Stimulated activated CD4-positive, alpha-beta T cell treated with anti-CD3 and anti-CD28 coated beads, Interleukin-4, amount 100 ng/mL, for 24 hours (primary cell): ENCODE measurements at regions not wholly inside any gene's neighbourhood (a gene's known extent, or its start where the extent isn't known, plus 50 kb on each side); places are given as distances from the start of the nearest gene placed in this dataset.

Experiments
- DNase-seq: peaks from one replicate; pipeline ENCODE4 v3.0.0-alpha.2; 2020

DNA sequence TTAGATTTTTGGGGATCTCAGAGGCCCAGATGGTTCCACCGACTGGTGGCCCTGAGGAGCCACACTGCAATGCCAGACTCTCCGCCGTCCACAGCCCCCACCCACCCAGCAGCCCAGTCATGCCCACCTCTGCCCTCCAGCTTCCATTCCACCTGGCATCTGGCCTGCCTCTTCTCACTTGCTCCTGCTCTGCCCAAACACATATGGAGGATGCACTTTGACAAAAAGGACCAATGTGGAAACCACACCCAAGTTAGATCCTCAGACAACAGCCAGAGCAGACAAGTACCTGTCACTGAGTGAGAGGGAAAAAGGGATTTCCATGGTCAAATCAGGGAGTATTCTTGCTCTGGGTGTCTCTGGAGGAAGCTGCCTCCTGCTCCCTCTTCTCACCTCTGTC lies 120.6 kb upstream of the NXT1 start:
- no peak for DNase-seq

DNA sequence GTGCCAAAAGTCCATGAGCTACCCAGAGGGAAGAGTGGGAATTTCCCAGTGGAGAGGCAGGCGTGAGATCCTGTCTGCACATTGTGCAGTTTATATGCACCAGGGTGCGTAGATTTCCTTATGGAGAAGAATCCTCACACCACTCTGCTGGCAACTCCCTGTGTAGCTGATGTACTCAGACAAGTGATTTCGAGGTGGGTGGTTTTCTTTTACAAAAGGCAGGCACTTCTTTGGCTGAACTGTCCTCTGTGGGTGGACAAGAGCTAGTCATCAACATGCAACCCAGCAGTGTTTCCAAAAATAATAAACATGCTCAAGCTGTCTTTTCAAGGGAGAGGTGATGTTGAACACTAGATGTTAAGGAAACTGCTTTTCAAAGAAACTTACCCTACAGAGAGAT lies 121.7 kb upstream of the NXT1 start:
- no peak for DNase-seq

DNA sequence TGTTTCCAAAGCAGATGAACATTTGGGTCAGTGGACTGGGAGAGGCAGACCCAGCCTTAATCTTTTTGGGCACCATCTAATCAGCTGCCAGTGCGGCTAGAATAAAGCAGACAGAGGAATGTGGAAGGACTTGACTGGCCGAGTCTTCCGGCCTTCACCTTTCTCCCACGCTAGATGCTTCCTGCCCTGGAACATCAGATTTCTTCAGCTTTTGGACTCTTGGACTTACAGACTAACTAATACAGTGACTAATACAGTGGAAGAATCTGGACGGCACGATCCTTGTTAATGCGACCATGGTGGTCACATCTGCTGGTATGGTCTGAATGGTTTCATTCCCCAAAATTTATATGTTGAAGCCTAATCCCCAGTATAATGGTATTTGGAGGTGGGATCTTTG lies 122.6 kb upstream of the NXT1 start:
- DNase-seq = no peak

DNA sequence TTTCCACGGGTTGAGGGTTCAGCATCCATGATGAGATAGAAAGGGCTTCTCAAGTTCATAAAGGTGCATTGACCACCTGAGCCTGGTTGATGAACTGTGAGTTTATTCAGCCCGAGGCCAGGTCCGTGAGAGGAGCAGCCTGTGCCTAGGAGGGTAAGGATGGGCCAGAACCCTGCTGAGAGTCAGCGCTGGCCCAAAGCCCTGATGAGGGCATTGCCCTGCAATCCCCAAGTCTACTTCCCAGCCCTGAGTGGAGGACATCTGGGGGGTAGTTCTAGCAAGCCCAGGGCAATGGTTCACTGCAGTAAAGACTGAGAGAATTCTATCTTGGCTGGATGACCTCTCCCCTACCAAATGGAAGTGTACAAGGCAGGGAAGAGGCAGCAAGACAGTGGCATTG lies 123.3 kb upstream of the NXT1 start:
- no peak for DNase-seq

DNA sequence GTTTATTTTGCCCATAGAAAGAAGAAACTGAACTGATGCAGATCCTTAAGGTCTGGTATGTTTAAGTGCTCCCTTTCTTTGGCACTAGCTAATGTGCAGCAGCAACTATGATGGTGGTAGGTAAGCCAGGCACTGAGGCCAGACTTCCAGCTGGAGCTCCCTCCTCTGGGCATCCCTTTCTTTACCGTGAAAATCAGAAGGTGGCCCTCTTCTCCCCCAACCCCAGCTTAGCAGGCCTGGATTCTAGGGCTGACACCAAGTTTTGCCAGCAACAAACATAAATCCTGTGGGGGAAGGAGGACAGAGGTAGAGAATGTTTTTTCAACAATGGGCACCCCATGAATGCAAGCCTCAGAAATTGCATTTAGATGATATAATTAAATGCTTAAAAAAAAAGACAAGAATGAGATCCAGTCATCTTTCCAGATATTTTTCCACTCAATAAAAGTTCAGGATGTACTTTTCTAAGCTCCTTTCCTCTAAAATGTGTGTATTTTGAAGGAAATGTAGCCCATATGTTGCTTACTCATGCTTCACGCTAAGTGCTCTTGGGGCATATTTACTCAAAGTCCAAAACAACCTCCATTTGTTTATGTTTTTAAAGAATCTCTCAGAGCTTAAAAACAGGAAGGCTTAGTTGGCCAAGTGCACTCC lies 123.9 kb upstream of the NXT1 start:
- DNase-seq = no peak

DNA sequence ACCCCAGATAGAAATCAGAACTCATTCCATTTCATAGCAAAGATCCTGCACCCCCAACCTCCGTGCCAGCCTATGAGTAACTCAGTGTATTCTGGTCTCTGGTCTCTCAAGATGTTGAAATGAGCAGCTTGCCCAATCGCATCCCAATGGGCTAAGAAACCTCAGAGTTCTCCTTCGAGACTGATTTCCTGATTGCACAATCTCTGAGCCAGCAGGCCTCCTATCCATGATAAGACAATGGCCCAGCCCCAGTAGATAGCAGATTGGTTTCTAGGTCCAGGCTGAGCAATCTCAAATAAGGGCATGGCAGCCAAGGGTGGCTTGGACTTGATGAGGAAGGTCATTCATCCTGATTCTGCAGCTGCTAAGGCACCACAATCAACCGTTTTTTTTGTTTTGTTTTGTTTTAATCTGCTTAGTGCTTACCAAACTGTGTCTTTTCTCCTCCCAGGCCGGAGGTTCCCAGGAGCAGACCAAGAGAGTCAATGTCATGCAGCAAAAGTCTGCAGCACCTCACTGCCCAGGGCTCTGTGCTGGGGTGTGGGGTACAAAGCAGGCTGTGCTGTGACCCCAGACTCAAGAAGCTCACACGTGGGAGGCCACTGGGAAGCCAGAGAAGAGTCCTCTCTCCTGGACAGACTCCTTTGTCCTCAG lies 125.1 kb upstream of the NXT1 start:
- DNase-seq = no peak

DNA sequence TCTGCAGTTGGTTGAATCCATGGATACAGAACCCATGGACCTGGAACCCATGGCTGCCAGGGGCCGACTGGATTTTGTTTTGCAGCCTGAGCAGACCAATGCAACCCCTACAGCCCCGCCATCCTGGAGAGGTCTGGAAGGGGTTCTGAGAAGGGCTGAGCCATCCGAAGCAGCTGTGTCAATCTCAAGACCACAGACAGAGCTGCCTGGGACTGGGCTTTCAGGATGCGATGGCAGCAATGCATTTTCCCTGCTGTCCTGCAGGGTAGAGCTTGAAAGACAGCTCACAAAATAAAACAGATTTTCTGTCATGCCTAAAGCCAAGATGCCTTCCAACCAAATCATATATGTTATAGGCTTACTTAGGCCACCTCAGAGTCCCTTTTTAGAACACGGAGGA lies 125.8 kb upstream of the NXT1 start:
- no peak for DNase-seq

DNA sequence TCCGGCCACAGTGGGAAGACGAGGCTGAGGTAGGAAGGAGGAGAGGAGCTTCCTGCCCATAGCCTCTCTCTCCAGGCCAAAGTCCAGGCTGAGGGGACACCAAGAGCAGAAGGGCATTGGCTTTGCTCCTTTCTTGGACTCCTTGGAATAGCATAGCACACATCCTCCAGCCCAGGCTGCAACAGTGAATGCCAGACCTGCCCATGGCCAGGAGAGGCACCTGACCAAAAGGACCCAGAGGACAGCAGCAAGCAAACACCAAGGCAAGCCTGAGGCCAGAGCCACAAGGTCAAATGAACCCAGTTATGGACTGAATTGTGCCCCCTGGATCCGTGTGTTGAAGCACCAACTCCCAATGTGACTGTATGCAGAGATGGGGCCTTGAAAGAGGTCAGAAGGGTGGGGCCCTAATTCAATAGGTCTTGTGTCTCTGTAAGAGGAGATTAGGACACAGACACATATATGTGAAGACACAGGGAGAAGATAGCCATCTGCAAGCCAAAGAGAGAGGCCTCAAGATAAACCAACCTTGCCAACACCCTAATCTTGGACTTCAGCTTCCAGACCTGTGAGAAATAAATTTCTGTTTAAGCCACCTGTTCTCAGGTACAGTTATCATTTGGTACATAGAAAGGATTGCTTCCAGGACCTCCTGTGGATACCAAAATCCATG lies 126.5 kb upstream of the NXT1 start:
- DNase-seq = no peak

DNA sequence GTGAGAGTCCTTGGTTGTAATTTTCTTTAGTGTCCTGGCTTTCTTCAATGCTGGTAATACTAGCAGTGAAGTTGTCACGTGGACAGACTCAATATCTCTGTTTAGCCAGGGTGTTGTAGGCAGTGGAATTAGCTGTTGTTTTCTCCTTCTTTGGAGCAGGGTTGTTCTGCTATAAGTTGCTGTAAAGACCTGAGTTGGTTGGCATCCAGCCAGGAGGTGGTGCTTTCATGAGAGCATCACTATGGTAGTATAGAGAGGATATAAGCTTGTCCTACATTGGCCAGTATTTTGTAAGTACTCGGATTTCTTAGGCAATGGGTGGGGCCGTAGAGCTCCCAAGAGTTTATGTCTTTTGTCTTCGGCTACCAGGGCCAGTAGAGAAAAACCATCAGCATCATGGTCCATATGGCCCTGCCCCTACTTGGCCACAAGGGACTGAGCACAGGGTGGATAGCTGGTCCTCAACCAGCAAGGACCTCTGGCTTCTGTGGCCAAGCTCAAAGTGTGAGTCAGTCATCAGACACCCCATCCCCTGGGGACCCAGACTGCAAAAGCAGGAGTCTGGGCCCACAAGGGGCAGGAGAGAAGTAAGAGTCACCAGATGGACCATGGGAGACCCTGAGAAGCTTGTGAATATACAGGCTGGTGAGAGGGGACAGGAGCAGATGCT lies 127.9 kb upstream of the NXT1 start:
- DNase-seq = no peak

DNA sequence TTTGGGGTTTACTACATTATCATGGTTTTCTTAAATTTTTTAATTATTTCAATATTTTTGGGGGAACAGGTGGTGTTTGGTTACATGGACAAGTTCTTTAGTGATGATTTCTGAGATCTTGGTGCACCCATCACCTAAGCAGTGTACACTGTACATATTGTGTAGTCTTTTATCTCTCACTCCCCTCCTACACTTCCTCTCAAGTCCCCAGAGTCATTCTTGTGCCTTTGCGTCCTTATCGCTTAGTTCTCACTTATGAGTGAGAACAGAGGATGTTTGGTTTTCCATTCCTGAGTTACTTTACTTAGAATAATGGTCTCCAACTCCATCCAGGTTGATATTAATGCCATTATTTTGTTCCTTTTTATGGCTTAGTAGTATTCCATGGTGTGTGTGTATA lies 130.9 kb upstream of the CD93 start:
- DNase-seq = no peak

DNA sequence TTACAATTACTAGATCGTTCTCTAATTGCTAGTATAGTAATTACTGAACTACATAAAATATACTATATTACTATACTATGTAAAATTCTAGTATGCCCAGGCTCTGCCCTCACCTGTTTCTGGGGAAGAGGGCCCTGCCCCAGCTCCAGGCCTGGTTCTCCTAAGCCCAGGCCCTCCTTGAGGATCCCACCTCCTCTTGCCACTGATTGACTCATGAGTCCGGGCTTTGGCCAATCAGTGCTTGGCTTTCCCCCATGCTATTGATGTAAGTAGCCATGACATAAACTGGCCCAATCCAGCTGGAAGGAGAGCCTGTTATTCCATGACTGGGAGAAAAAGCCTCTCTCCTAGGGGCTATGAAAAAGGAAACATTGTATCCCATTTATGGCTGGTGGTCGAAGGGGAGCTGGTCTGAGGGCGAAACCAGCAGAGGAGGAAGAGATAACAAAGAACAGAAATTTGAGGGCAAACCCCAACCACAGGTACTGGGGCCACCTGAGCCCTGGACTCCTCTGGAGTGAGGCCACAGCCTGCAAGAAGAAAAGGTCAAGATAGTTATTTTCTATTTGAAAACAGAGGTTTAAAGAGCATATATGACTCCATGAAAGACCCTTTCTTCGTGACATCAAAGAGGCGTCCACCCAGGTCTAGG lies 129.3 kb upstream of the CD93 start:
- no peak for DNase-seq

DNA sequence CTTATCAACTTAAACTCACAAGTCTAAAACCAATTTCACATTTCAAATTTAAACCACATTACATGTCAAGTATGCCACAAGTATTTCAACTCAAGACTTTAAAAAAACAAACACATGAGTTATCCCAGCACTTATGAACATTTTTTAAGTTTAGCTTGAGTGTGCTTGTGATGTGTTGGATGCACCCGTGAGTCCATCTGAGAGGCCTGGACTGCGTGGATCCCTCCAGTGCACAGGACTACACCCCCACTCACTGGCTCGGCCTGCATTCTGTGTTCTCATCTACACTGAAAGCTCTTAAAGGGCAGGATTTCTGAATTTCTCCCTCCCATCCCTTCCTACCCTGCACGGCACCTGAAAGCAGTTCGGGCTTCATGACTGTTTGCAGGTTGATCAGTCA lies 128.8 kb upstream of the CD93 start:
- no peak for DNase-seq

DNA sequence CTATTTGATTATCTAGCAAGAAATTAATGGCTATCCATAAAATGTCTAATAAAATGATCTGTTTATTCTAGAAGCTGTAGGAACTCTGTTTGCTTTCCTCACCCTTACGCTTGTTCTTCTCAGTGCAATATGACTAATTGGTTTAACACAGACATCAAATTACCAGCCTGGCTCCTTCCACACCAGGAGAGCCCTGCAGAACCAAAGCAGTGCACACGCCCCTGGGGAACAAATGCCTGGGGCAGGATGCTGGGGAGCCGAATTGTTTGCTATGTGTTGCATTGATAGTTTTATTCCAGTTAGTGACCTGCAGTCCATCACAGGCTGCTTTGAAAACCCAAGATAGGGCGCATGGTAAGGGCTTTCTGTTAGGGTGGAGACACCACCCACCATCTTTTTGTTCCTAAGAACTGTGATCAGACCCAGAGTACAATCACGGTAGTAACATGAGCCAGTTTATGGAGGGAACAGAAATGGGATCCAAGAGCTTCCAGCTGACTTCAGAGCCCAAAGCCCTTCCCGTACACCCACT lies 126.4 kb upstream of the CD93 start:
- DNase-seq = no peak

DNA sequence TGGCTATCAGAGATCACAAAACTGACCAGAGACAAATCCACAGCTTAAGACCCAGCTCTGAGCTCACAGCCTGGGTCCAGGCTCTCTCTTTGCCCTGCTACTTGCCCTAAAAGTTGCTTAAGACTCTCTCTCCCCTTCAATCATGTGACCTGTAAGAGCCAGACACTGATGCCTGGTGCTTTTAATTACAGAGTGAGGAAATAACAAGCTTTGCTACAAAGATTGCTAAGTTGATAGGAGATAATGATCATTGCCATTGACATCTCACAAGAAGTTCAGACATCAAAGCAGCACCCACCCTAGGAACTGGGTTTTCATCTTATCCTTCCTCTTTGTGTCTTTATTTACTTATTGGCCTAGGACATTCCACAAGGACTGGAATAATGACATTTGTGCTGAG lies 125.9 kb upstream of the CD93 start:
- no peak for DNase-seq

DNA sequence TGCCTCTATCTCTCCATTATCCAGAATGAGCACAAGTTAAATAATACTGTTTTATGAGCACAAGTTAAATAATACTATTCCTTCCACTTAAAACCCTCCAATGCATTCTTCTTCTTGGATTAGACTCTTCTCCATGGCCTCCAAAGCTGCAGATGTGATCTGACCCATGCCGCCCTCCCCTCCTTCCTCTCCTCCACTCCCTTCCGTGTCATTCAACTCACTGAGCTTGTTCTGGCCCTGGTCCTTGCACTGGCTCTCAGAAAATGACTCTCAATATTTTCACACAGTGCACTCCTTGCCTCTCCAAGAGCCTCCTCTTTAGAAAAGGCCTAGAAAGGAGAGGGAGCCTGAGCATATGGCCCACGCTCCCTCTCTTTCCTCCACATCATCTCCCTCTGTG lies 125.0 kb upstream of the CD93 start:
- DNase-seq = no peak

DNA sequence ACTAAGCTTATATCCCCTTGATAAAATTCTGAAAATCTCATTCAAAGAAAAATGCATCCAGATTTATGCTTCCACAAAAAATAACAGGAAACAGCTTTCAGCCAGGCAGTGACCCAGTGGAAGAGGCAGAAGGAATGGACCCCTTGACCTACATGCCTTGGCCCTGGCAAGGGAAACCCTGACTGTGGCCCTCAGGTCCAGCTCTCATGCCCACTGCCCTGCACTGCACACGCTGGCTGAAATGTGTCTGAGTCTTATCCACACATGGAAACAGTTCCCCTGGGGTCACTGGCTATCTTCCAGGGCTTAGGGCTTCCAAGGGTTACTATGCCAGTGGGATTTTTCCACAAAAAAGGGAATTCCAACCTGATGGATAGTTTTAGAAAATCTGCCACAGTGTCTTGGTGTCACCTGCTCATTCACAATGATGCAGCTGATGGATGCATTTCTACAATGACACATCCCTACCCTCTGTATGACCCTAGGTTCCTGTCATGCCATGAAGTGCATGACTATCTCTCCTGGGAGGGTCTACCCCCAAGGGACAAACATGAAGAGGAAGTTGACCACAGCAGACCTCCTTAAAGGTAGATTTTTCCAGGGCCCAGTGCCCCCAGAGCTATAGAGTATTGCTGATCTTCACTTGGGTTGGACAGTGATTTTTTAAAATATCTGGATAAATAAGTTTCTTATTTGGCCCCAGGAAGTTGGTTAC lies 121.9 kb upstream of the CD93 start:
- no peak for DNase-seq

DNA sequence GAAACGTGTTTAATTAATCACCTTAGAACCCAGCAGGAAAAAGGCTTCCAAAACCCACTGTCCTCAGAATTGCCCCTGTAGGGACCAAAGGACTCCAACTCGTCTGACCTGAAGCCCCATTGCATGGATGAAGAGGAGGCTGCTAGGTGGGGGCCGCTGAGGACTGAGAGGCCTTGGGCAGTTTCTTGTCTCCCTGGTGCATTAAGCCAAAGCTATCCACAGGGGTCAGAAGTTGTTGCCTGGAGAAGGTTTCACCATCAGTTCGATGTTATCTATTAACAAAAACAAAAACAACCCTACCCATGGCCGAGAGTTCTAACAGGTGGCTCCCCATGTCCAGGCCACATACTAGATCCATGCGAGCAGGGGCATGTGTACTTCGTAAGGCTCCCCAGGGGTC lies 120.9 kb upstream of the CD93 start:
- no peak for DNase-seq

DNA sequence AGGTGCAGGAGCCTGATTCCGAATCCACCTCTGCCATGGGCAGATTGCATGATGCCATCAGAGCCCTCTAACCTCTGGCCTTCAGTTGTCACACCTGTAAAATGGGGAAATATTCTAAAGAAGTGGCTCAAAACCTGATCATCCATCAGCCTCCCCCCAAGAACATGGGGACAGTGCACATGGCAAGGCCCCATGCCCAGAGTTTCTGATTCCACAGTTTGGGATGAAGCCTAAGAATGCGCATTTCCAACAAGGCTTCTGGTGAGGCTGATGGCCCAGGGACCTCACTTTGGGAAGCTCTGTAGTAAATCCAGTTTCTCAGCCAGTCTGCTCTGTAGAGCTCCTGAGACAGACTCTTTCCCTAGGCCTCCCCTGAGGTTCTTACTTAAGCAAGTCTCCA lies 119.9 kb upstream of the CD93 start:
- no peak for DNase-seq

DNA sequence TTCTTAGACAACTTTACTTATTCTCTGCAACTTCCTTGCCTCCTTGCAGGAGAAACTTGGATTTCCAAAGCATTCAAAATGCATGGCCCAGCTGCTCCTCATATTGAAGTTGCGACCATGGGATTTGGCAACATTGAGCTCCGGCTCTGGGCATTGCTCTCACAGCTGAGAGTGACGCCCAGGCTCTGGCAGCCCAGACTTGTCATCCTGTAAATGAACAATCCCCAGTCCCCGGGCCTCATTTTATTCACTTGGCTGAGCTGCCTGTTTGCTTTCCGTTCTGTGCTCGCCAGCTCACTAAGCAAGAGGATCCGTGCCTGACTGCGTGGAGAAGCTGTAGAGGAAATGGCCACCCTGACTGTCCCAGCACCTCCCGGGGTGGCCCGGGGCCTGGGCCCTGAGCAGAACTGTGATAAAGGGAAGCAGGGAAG lies 119.5 kb upstream of the CD93 start:
- no peak for DNase-seq

DNA sequence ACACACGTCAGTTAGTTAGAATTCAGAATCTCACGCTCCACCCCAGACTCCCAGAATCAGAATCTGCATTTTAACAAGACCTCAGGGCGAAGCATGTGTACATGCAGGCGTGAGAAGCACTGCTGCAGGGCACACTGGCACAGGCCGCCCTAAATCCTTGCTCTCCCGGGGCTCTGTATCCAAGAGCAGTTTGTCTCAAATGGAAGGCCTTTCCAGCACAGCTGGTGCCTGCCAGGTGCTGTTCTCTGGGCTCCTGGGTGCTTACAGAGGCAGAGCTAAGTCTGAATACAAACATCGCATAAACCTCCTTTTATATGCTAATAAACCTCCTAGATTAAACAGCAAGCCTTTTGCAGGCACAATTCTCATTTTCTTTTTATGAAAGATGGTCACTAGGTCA lies 119.1 kb upstream of the CD93 start:
- no peak for DNase-seq

DNA sequence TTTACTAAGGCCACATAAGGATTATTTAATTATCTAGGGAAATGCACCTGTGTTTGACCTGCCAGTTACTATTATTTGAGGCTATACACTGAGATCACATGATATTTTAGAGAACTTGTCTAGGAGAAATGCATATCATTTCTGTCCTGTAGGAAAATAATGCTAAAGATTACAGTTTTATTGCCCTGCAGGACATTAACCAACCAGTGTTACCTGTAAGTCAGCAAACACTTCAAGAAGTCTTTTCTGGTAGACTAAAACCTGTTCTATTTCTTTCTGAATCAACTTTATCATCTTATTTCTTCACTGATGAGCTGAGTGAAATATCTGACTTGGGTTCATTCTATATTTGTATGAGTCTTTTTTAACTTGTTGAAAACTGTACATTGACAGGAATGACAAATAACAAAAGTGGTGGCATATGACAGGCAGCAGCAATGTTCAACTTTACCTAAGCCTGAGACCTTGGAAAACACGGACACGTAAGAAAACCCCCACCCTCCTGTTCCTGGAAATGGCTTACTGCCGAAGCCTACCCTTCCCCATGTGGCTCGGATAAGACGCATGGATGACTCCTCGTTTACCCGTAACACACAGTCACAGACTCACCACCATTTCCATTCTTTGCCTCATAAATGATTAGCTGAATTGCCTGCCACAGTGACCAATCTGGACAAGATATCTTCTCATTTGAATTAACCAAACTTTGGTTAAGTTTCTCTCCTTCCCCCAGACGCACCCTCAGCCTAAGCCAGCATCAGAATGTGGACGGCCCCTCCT lies 118.0 kb upstream of the CD93 start:
- no peak for DNase-seq

DNA sequence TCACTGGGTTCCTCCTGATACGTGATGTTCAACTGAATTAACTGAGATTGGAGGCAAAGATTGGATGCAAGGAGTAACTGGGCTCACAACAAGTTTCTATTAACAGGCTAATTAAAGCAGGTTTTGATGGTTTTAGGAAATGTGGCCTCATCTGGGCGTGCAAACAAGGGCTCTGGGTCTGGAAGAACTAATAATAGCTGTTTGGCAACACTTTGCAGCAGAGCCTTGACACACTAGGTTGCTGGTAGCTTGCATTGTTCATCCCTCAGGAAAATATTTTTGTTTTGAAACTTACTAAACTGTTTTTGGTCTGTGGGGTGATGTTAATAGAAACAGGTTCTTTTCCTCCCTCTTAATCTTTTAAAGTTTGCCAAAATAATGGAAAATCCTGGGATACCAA lies 117.2 kb upstream of the CD93 start:
- DNase-seq = no peak
